GM23338 (cell line): ENCODE measurements at regions not wholly inside any gene's neighbourhood (a gene's known extent, or its start where the extent isn't known, plus 50 kb on each side); places are given as distances from the start of the nearest gene placed in this dataset.

Experiments used
- CREB1 ChIP-seq: fragments of 250-450 bp; sonication (Bioruptor Pico); IDR thresholded peaks from 2 replicates; pipeline ENCODE4 v1.5.0; 2020; ENCODE audit warnings: low read depth, mild to moderate bottlenecking, moderate library complexity
- CTCF ChIP-seq, 2 experiments: fragments of 200-600 bp in 1 of 2; sonication (generic) in 1 of 2; conservative IDR thresholded peaks; 2 replicates each; pipeline versions ENCODE4 v1.5.1 to v1.6.1; 2016 to 2017; ENCODE audit warnings: antibody characterized with exemption in 2 of 2, low read depth in 2 of 2, mild to moderate bottlenecking in 2 of 2, moderate library complexity in 1 of 2
- ETS1 ChIP-seq: IDR thresholded peaks from 2 replicates; pipeline ENCODE4 v1.6.1; 2016; ENCODE audit warnings: antibody characterized with exemption
- EZH2 ChIP-seq: fragments of 200-600 bp; sonication (generic); IDR thresholded peaks from one replicate; pipeline ENCODE4 v1.8.0; 2017; ENCODE audit warnings: antibody characterized with exemption, mild to moderate bottlenecking, low read depth; ENCODE audit not compliant: unreplicated experiment
- EZH2phosphoT487 ChIP-seq: fragments of 200-600 bp; sonication (generic); IDR thresholded peaks from one replicate; pipeline ENCODE4 v1.8.1; 2018; ENCODE audit warnings: antibody characterized with exemption; ENCODE audit not compliant: unreplicated experiment
- JUNB ChIP-seq: IDR thresholded peaks from one replicate; pipeline ENCODE4 v1.6.1; 2016; ENCODE audit warnings: antibody characterized with exemption; ENCODE audit not compliant: unreplicated experiment
- NANOG ChIP-seq: IDR thresholded peaks from 2 replicates; pipeline ENCODE4 v1.6.1; 2016; ENCODE audit warnings: antibody characterized with exemption, borderline replicate concordance
- POLR2AphosphoS5 ChIP-seq: IDR thresholded peaks from 2 replicates; pipeline ENCODE4 v1.6.1; 2016; ENCODE audit warnings: antibody characterized with exemption, low read depth
- ZNF331 ChIP-seq: fragments of 250-450 bp; sonication (Bioruptor Pico); IDR thresholded peaks from 2 replicates; pipeline ENCODE4 v1.5.0; 2020; ENCODE audit warnings: low read depth, mild to moderate bottlenecking, moderate library complexity
- TF ChIP-seq, protein P1 (sequence below): IDR thresholded peaks from one replicate; pipeline ENCODE4 v1.6.1; 2018; ENCODE audit warnings: antibody characterized with exemption; ENCODE audit not compliant: unreplicated experiment

DNA sequence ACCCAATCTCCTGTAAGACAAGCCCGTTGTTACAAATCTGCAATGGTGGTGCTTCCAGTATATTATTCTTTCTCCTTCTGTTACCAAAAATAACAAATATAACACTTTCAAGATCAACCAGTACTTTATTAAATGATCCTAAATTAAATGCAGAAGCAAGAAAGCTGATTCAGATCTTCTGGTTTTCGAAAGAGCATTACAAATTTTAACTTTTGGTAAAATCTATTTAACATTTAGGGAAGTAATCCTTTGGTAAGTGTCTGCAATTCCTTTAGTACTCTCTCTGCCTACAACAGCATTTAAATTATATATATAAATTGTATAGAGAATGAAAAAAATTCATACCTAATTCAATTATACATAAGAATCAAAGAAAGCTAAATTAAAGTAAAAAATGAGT is 198.6 kb upstream of the HMCN1 start:
- TF ChIP-seq CTCF (conservative IDR thresholded peaks at IDR 0.05; ENCODE audit: low read depth in 2 of 2) (no peak), EZH2 (no peak), JUNB (no peak), POLR2AphosphoS5 (no peak), CREB1 (CRISPR knock-in tag) (no peak), ZNF331 (CRISPR knock-in tag) (no peak), ETS1 (no peak), EZH2phosphoT487 (no peak), NANOG (no peak)
- TF ChIP-seq, protein P1, sequence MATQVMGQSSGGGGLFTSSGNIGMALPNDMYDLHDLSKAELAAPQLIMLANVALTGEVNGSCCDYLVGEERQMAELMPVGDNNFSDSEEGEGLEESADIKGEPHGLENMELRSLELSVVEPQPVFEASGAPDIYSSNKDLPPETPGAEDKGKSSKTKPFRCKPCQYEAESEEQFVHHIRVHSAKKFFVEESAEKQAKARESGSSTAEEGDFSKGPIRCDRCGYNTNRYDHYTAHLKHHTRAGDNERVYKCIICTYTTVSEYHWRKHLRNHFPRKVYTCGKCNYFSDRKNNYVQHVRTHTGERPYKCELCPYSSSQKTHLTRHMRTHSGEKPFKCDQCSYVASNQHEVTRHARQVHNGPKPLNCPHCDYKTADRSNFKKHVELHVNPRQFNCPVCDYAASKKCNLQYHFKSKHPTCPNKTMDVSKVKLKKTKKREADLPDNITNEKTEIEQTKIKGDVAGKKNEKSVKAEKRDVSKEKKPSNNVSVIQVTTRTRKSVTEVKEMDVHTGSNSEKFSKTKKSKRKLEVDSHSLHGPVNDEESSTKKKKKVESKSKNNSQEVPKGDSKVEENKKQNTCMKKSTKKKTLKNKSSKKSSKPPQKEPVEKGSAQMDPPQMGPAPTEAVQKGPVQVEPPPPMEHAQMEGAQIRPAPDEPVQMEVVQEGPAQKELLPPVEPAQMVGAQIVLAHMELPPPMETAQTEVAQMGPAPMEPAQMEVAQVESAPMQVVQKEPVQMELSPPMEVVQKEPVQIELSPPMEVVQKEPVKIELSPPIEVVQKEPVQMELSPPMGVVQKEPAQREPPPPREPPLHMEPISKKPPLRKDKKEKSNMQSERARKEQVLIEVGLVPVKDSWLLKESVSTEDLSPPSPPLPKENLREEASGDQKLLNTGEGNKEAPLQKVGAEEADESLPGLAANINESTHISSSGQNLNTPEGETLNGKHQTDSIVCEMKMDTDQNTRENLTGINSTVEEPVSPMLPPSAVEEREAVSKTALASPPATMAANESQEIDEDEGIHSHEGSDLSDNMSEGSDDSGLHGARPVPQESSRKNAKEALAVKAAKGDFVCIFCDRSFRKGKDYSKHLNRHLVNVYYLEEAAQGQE = no peak
